ENCODE measurements at regions not wholly inside any gene's neighbourhood (a gene's known extent, or its start where the extent isn't known, plus 50 kb on each side); places are given as distances from the start of the nearest gene placed in this dataset.

DNA sequence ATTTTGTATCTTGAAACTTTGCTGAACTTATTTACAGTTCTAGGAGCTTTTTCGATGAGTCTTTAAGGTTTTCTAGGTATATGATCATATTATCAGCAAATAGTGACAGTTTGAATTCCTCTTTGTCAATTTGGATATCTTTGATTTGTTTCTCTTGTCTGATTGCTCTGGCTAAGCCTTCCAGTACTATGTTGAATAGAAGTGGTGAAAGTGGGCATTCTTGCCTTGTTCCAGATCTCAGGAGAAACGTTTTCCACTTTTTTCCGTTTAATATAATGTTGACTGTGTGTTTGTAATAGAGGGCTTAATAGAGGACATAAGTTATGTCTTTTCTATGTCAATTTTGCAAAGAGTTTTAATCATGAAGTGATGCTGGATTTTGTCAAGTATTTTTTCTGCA, 124.3 kb downstream of the ZNF280B start:
- H3K4me1 ChIP-seq (ENCODE audit: control insufficient read depth, insufficient read depth, low read length) = peaks cover 7% of the 10 kb centered on the region
- Mint-ChIP-seq H3K27ac (no peak overlapping the region), H3K36me3 (no peaks in the 10 kb centered on the region), H3K27me3 (ENCODE audit: low read depth in 2 of 2) (peaks cover 26 to 56% of the 10 kb centered on the region in 2 donors), H3K4me1 (peaks cover 0 to 4% of the 10 kb centered on the region in 2 donors), H3K9me3 (no peaks in the 10 kb centered on the region), H3K4me3 (no peak overlapping the region)
- H3K36me3 ChIP-seq (ENCODE audit: control insufficient read depth, insufficient read depth, low read length) = no peaks in the 10 kb centered on the region
- intact Hi-C loops (cut with micrococcal nuclease) = no loop called here
- H3K4me3 ChIP-seq (ENCODE audit: low read length) = no peak overlapping the region
- TF ChIP-seq, protein P1, sequence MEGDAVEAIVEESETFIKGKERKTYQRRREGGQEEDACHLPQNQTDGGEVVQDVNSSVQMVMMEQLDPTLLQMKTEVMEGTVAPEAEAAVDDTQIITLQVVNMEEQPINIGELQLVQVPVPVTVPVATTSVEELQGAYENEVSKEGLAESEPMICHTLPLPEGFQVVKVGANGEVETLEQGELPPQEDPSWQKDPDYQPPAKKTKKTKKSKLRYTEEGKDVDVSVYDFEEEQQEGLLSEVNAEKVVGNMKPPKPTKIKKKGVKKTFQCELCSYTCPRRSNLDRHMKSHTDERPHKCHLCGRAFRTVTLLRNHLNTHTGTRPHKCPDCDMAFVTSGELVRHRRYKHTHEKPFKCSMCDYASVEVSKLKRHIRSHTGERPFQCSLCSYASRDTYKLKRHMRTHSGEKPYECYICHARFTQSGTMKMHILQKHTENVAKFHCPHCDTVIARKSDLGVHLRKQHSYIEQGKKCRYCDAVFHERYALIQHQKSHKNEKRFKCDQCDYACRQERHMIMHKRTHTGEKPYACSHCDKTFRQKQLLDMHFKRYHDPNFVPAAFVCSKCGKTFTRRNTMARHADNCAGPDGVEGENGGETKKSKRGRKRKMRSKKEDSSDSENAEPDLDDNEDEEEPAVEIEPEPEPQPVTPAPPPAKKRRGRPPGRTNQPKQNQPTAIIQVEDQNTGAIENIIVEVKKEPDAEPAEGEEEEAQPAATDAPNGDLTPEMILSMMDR (IDR thresholded peaks at IDR 0.05) = no peak
- no peak overlapping the region for H3K27ac ChIP-seq (ENCODE audit: low read length)
- 62% methylated on average over 3 of the region's 3 CpGs for WGBS (ENCODE audit: insufficient coverage)
- ATAC-seq = no peak
- H3K9me3 ChIP-seq (ENCODE audit: control insufficient read depth, insufficient read depth, low read length) = no peaks in the 10 kb centered on the region
- no peaks in the 10 kb centered on the region for H3K27me3 ChIP-seq (ENCODE audit: control insufficient read depth, insufficient read depth, low read length)
- no peak for DNase-seq

DNA sequence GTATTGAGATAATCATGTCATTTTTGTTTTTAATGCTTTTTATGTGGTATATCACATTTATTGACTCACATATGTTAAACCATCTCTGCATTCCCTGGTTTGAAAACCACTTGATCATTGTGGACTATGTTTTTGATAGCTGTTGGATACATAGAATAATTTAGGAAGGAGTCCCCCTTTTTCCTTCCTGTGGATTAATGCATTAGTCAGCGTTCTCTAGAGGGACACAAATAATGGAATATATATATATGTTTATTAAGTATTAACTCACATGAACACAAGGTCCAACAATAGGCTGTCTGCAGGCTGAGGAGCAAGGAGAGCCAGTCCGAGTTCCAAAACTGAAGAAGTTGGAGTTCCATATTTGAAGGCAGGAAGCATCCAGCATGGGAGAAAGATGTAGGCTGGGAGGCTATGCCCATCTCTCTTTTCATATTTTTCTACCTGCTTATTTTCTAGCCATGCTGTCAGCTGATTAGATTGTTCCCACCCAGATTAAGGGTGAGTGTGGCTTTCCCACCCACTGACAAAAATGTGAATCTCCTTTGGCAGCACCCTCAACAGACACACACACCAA, 123.8 kb downstream of the ZNF280B start:
- H3K27ac Mint-ChIP-seq = no peak overlapping the region

DNA sequence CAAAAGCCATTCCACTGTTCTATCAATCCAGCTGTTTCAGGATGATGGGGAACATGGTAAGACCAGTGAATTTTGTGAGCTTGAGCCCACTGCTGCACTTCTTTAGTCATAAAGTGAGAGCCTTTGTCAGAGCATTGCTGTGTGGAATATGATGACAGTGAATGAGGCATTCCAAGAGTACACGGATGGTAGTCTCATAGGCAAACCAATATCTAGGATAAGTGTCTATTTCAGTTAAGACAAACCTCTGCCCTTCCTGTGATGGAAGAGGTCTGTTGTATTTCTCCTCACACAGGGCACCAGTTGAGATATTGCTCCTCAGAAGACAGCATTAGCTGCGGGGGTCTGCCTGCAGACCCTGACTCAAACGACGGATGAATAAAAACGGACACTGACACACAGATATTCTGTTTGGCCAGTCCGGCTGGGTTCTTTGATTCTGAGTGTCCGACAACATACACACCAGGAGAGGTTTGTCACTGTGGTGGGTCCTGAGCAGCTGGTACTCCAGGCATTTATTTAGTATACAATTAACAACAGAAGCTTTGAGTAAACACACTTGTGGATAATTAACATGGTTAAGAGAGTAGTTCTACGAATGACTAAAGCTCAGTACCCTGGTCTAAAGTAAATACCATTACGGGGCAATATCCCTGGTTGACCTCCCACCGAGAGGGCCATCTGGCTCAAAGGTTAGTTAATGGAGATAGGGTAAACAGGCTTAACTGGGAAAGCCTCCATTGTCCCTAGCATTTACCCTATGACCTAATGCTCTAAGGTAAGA, 121.7 kb downstream of the ZNF280B start:
- Mint-ChIP-seq H3K9me3 (no peaks in the 10 kb centered on the region), H3K36me3 (no peaks in the 10 kb centered on the region), H3K27ac (no peak overlapping the region), H3K4me3 (no peak overlapping the region), H3K4me1 (no peaks in the 10 kb centered on the region), H3K27me3 (ENCODE audit: low read depth in 2 of 2) (peaks cover 19 to 55% of the 10 kb centered on the region in 2 donors)
- intact Hi-C loops (cut with micrococcal nuclease) = no loop called here
- TF ChIP-seq, protein P1 (IDR thresholded peaks at IDR 0.05) = no peak
- Histone ChIP-seq H3K27ac (ENCODE audit: low read length) (no peak overlapping the region), H3K27me3 (ENCODE audit: control insufficient read depth, insufficient read depth, low read length) (peaks cover 2% of the 10 kb centered on the region), H3K4me3 (ENCODE audit: low read length) (no peak overlapping the region), H3K4me1 (ENCODE audit: control insufficient read depth, insufficient read depth, low read length) (no peaks in the 10 kb centered on the region), H3K9me3 (ENCODE audit: control insufficient read depth, insufficient read depth, low read length) (no peaks in the 10 kb centered on the region), H3K36me3 (ENCODE audit: control insufficient read depth, insufficient read depth, low read length) (no peaks in the 10 kb centered on the region)
- no peak for DNase-seq
- ATAC-seq = no peak
- WGBS (ENCODE audit: insufficient coverage) = 82% methylated on average over 10 of the region's 10 CpGs

More for the DNA sequence above, 123.8 kb downstream of the ZNF280B start:
- no peaks in the 10 kb centered on the region for H3K36me3 Mint-ChIP-seq
- TF ChIP-seq, protein P1 (IDR thresholded peaks at IDR 0.05) = no peak
- H3K9me3 Mint-ChIP-seq = no peaks in the 10 kb centered on the region
- peaks cover 0 to 4% of the 10 kb centered on the region in 2 donors for H3K4me1 Mint-ChIP-seq
- peaks cover 7% of the 10 kb centered on the region for H3K4me1 ChIP-seq (ENCODE audit: control insufficient read depth, insufficient read depth, low read length)
- H3K27me3 Mint-ChIP-seq (ENCODE audit: low read depth in 2 of 2) = peaks cover 24 to 53% of the 10 kb centered on the region in 2 donors
- no peaks in the 10 kb centered on the region for H3K27me3 ChIP-seq (ENCODE audit: control insufficient read depth, insufficient read depth, low read length)
- no peak overlapping the region for H3K27ac ChIP-seq (ENCODE audit: low read length)
- H3K36me3 ChIP-seq (ENCODE audit: control insufficient read depth, insufficient read depth, low read length) = no peaks in the 10 kb centered on the region
- H3K4me3 ChIP-seq (ENCODE audit: low read length) = no peak overlapping the region
- H3K4me3 Mint-ChIP-seq = no peak overlapping the region
- no peaks in the 10 kb centered on the region for H3K9me3 ChIP-seq (ENCODE audit: control insufficient read depth, insufficient read depth, low read length)
- intact Hi-C loops (cut with micrococcal nuclease) = no loop called here
- DNase-seq = no peak
- WGBS (ENCODE audit: insufficient coverage) = 100% methylated on average over 1 of the region's 2 CpGs
- ATAC-seq = no peak

Measured in natural killer cell (primary cell).